HG03565 (cell line): ENCODE measurements at regions not wholly inside any gene's neighbourhood (a gene's known extent, or its start where the extent isn't known, plus 50 kb on each side); places are given as distances from the start of the nearest gene placed in this dataset.

Experiments
- ATAC-seq: cut with Tn5 transposase; IDR thresholded peaks from one replicate; pipeline ENCODE4 v1.9.1; 2021; ENCODE audit warnings: mild to moderate bottlenecking, moderate library complexity; ENCODE audit not compliant: unreplicated experiment

GRCh38 chr10:105992928-105993327, 1171.6 kb downstream of the SORCS1 start:
- no peak for ATAC-seq

GRCh38 chr10:105990529-105990928, 1174.0 kb downstream of the SORCS1 start:
- no peak for ATAC-seq

DNA sequence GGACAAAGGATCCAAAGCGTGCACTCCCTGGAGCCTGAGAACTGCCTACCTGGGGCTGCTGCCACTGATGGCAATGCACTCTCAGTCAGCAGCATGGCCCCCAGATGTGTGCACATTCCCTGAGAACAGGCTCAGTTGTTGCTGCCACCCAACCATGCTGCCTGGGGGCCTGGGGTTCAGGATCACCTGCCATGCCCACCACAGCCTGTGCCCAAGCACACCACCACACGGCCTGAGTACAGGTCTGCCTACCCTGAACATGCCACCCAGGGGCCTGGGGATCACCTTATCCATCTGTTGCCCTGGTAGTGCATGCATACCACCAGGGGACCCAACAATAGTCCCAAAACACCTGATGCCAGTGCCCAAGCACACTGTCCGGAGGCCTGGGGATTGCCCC, 1174.5 kb downstream of the SORCS1 start:
- ATAC-seq, result no peak

DNA sequence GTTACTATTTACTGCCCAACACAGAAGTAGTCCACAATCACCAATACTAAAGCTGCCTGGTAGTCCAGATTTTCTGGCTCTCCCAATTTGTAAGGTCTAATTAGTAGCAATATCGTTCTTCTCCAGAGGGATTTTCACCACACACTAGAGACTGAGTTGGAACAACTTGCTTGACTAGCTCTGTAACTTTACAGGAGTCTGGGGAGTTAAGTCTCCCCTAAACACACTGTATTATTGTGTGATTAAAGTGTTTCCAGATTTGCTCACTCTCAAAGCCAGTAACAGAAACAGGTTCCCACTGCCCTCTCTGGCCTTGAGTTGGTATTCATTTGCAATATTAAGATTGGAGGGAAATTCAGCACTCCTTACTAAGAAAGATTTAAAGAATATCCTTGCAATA, 1175.7 kb downstream of the SORCS1 start:
- no peak for ATAC-seq

DNA sequence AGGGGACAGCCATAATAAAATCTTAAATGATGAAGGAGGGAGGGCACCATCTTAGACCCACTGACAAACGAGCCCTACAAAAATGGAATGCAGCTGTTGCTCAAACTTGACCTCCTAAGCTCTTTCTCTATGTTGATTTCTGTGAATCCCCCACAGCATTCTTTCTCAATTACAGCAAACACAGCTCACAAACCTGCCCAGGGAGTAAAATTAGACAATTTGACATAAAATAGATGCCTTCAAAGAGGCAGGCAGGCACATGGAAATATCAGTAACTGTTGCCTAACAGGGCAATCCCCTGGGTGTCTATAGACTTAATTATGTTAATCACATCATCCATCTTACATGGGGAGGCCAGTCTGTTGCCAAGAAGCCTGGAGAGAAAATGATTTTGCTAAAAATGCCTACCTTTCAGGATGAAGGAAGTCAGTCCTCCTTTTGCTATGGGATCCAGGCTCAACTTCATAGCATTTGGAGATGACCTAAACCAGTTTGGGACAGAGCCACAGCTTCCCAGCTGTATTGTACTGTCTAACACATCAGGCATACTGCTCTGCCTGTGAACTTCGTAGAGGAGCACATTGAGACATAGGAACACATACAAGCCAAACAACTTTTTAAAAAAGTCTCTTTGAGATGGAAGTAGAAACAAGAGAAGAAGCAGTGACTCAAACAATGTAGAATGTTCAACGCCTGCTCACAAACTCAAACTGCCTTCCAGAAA, 1177.4 kb downstream of the SORCS1 start:
- ATAC-seq, result no peak

- ATAC-seq, result no peak
Measured at GRCh38 chr10:105986486-105986885, 1178.0 kb downstream of the SORCS1 start.

GRCh38 chr10:105982735-105983134, 1181.8 kb downstream of the SORCS1 start:
- ATAC-seq, result no peak

DNA sequence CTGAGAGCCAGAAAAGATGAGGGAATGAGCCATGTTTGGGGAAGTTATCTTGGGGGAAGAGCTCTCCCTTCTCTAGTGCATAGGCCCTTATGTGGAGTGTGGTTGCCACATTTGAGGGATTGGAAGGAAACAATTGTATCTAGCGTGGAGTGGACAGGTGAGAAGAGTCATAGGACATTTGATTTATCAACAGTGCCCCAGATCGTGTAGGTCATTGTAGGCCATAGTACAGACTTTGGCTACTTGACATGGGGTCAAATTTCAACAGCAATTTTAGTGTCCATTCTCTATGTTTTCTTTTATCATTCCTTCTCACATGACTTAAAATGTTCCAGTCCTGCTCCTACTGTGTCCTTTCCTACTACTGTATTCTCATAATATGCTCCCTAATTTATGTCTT, 1182.8 kb downstream of the SORCS1 start:
- no peak for ATAC-seq

GRCh38 chr10:105974803-105975456, 1189.6 kb downstream of the SORCS1 start:
- ATAC-seq, result no peak

DNA sequence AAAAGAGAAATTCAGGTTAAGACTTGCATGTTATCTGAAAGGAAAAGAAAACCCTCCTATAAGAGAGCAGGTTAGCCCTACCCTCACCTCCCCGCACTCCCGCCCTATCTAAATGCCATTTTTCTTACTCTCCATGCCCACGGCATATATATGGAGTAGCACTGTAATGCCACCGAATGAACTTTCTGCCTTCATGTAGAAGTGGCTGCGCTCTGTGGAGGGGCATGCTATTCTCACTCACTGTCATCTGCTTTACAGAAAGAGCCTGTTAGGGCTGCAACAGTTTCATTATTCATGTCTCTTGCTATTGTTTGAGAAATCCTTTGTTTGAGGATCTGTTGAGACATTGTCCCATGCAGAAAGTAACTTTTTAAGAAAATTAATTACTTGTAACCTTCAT, 1190.6 kb downstream of the SORCS1 start:
- ATAC-seq, result no peak

DNA sequence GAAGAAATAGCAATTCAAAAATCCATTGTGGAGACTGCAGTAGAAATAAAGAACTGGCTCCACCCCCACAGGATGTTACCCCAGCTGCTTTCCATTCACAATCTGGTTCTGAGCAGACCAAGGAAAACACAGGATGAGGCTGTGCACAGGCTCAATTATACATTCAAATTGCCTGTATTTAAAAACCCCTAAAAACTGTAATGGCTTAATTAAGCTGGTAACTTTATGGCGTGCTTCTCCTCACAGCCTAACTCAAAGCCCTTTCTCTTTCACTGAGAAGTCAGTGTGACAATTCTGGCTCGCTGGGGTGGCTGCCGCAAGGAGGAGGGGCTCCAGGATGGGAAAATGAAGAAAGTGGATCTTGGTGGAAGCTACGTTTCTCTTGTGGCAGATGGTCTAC, 1191.1 kb downstream of the SORCS1 start:
- ATAC-seq, result no peak

DNA sequence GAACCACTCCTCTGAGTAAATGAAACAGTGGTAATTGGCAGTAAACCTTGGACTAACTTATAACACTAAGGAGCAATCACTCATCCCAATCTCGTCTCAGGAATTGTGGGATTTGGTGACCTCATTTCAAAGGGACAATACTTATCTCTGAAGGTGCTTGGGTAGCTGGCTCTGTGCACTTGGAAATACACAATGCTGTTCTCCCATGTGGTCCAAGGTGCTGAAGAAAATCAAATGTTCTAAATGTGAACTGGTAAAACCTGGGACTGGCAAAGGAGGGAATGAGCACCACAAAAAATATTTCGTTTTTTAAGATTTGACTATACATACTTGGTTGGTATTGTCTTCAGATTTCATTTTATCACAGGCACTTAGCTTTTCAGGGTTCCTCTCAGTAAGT, 1193.0 kb downstream of the SORCS1 start:
- ATAC-seq, result no peak

- no peak for ATAC-seq
Measured at GRCh38 chr10:105969884-105970377, 1194.6 kb downstream of the SORCS1 start.

DNA sequence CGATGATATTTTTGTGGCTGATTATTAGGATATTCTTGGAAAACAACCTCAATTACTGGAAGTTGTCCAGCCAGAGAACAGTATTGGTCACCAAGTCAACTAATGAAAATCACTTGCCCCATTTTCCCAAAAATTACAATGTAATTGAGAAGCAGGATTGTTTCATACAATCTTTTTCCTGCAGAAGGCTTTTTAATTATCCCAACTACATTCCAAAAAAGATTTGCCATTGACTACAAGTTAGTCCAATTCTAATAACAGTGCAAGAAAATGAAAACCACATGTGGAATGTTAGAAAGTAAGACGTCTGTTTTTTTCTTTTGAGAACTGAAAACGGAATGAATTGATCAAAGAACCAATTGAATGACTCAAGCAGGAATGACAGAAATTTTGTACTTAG, 1195.8 kb downstream of the SORCS1 start:
- no peak for ATAC-seq

DNA sequence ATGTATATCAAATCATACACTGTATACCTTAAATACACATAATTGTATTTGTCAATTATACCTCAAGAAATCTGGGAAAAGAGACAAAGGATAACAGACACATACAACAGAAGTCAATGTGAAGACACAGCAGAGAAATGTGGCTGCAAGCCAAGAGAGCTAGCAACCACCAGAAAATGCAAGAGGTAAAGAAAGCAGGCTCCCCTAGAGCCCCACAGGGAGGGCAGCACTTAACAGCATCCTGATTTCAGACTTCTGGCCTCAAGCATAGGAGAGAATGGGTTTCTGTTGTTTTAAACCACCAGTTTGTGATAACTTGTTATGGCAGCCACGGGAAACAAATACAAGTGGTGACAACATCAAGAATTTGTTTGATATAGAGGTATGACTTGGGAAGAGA, 1197.2 kb downstream of the SORCS1 start:
- no peak for ATAC-seq

DNA sequence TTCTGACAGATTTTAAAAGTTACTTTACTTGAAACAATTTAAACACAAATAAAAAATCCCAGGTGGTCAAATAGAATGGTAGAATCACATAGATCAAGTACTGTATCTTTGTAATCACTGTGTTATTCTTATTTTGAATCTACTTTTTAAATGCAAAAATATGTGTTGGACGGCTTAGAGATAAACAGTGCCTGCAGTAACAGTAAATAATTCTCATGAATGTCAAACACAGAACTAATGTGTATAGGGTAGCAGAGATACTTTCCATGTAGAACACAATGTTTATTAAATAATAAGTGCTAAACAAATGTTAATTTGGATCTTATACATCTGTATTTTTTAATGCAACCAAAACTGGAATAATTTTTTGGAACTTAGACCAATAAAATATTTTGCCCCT, 1199.4 kb downstream of the SORCS1 start:
- no peak for ATAC-seq

DNA sequence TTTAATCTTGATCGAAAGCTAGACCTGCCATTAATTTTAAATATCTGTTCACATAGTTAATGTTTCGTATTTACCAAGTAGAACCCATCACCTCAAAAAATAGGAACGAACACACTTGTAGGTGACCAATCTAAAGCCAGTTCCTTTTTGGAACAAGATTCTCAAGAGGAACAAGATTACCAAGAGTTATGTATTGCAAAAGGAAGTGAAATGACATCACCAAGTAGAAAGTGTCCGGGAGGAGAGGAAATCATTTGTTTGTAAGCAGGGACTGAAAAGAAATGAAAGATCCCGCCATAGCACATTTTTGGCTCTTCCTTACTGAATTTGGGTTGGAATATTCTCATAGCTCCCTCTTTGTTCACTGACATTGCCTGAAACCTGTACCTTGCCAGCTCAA, 1200.5 kb downstream of the SORCS1 start:
- no peak for ATAC-seq

DNA sequence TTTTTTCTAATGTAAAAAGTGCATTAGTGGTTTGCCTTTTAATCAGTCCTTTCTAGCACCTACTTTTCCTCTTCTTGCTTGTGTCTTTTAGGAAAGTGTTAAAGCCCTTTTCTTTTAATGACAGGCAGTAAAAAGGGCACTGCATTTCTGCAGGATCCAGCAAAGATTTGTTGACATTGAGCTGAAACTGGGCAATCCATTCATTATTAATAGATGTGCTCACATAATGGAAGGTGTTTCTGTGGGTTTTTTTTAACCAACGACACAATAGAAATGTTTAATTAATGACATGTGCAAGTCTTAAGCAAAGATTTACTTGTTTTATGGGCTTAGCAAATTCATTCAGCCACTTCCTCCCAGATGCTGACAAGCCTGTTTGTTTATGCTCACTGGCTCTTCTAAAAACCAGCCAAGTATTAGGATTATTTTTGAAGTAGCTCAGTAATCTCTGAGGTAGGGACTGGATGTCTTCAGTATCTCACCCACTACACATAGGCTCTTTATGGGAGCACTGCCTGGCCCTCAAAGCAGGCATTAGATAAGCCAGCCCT, 1201.1 kb downstream of the SORCS1 start:
- no peak for ATAC-seq

DNA sequence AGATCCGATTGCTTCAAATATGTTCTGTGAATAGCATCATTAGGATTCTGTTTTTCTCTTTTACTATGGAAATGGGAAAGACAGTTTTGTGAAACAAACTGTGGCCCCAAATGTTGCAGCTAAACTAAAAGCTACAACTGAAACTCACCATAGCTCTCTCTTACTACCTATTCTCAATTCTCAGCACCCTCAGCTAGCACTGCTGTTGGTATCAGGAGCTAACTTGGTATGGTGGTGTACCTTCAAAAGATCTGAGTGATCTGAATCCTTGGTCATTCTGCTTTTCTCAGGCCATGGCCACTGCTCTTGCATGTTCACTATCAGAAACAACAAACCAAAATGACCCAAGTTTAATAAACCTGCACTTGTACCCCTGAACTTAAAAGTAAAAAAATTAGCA, 1208.0 kb downstream of the SORCS1 start:
- ATAC-seq, result no peak

DNA sequence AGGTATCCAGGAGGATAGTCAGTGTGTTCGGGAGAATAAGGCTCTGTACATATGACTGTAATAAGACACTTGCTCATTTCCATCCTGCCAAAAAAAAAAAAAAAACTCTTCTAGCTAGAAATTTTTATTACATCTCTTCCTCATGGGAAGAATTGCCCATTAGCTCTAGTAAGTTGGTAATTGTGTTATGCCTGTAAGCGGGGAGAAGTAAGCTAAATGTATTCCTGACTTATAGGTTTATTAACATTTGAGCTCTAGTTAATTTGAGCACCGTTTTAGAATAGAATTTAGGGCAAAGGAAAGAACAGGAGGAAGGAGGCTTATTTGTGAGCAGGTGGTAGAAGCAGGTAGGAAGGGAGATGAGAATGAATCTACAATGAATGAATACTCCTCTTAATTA, 1210.6 kb downstream of the SORCS1 start:
- no peak for ATAC-seq

DNA sequence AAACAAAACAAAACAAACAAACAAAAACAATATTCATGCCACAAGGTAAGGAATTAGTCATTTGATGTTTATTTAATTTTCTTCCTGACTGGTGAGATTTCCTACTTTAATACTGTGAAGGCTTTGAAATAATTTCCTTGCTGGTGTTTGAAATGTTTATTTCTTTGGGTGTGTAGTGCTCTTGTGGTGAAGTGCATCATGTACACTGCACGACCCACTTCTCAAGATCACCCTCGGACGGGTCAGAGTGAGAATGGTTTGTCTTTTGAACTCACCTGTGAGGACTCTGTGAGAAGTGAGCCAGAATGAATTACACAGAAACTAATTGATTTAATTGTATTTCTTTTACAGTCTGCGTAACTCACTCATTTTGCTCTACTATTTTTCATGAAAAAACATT, 1211.5 kb downstream of the SORCS1 start:
- ATAC-seq, result no peak

DNA sequence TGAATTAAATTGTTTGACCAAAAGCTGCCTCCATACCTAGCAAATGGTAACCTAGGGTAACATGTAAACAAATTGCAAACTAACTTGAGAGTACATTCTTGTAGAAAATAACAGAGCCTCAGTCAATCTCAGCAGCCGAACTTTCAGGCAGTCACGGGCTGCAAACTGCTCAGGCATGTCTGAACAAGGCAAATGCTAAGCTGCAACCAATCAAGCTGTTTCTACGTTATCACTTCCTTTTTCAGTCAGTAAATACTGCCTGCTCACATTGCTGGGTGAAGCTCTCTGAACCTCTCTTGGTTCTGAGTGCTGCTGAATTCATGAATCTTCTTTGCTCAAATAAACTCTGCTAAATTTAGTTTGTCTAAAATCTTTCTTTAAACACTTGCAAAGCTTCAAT, 1212.4 kb downstream of the SORCS1 start:
- peak; percentile 96 for ATAC-seq
